Stimulated activated CD8-positive, alpha-beta memory T cell treated with anti-CD3 and anti-CD28 coated beads, Interleukin-7, amount 100 ng/mL, for 1 hour (primary cell): ENCODE measurements at regions not wholly inside any gene's neighbourhood (a gene's known extent, or its start where the extent isn't known, plus 50 kb on each side); places are given as distances from the start of the nearest gene placed in this dataset.
"Not testable (repeated sequence)": the region's sequence is repeated elsewhere in the genome, so short reads cannot be mapped to it uniquely, and the experiment has no call there.

Experiments used
- DNase-seq, 2 donors: peaks; one replicate each; pipeline ENCODE4 v3.0.0-alpha.2; 2020; ENCODE audit warnings: low read depth in 2 of 2

- DNase-seq: no peak
Measured at GRCh38 chr6:103925317-103925716, 934.4 kb downstream of the HACE1 start.

GRCh38 chr6:103910018-103910417, 949.7 kb downstream of the HACE1 start:
- DNase-seq: no peak

- no peak for DNase-seq
Measured at GRCh38 chr6:103908898-103909297, 950.8 kb downstream of the HACE1 start.

GRCh38 chr6:103895136-103895535, 964.6 kb downstream of the HACE1 start:
- DNase-seq: no peak

GRCh38 chr6:103893141-103893581, 966.6 kb downstream of the HACE1 start:
- no peak for DNase-seq

GRCh38 chr6:103886951-103887350, 972.8 kb downstream of the HACE1 start:
- DNase-seq: no peak

- no peak for DNase-seq
Measured at GRCh38 chr6:103885446-103885845, 974.3 kb downstream of the HACE1 start.

GRCh38 chr6:103879800-103880199, 979.9 kb downstream of the HACE1 start:
- no peak for DNase-seq

- no peak for DNase-seq
Measured at GRCh38 chr6:103875221-103875620, 984.5 kb downstream of the HACE1 start.

GRCh38 chr6:103874575-103874974, 985.1 kb downstream of the HACE1 start:
- DNase-seq: no peak

GRCh38 chr6:103872678-103873077, 987.0 kb downstream of the HACE1 start:
- DNase-seq: no peak

- DNase-seq: no peak
Measured at GRCh38 chr6:103872233-103872632, 987.5 kb downstream of the HACE1 start.

GRCh38 chr6:103870970-103871369, 988.7 kb downstream of the HACE1 start:
- DNase-seq: no peak

- DNase-seq: no peak
Measured at GRCh38 chr6:103862297-103862696, 997.4 kb downstream of the HACE1 start.

GRCh38 chr6:103858003-103858402, 1001.7 kb downstream of the HACE1 start:
- DNase-seq: no peak

- DNase-seq: no peak
Measured at GRCh38 chr6:103855750-103856149, 1004.0 kb downstream of the HACE1 start.

GRCh38 chr6:103854059-103854458, 1005.7 kb downstream of the HACE1 start:
- DNase-seq: no peak

GRCh38 chr6:103838457-103838856, 1021.3 kb downstream of the HACE1 start:
- DNase-seq: no peak

GRCh38 chr6:103826209-103826608, 1033.5 kb downstream of the HACE1 start:
- DNase-seq: no peak

GRCh38 chr6:103820148-103820547, 1039.6 kb downstream of the HACE1 start:
- DNase-seq: no peak

GRCh38 chr6:103819509-103819908, 1040.2 kb downstream of the HACE1 start:
- no peak for DNase-seq

GRCh38 chr6:103812970-103813369, 1046.7 kb downstream of the HACE1 start:
- DNase-seq: no peak

- not testable (repeated sequence) for DNase-seq
Measured at GRCh38 chr6:103801901-103802479, 1057.7 kb downstream of the HACE1 start.

GRCh38 chr6:103799971-103800670, 1059.6 kb downstream of the HACE1 start:
- DNase-seq: no peak
